Activated T-helper 1 cell treated with anti-CD3 and anti-CD28 coated beads, Interleukin-12 subunit alpha, Interleukin-12 subunit beta, Interleukin-2, Interleukin-4 antibody, amounts not matched to agents 30 ng/mL and 10 ng/mL and 1 ng/mL, durations not matched to agents 14 hours and 24 hours and 36 hours (primary cell): ENCODE measurements at regions not wholly inside any gene's neighbourhood (a gene's known extent, or its start where the extent isn't known, plus 50 kb on each side); places are given as distances from the start of the nearest gene placed in this dataset.

Experiments
- DNase-seq: peaks from one replicate; pipeline ENCODE4 v3.0.0; 2021; ENCODE audit warnings: low spot score
- H3K27ac Mint-ChIP-seq: one replicate; pipeline ENCODE4 v1.8.0; 2021; ENCODE audit warnings: mild to moderate bottlenecking, mixed read lengths
- H3K27me3 Mint-ChIP-seq: one replicate; pipeline ENCODE4 v1.8.0; 2022; ENCODE audit warnings: mild to moderate bottlenecking, moderate library complexity, mixed read lengths; ENCODE audit not compliant: insufficient read depth
- H3K36me3 Mint-ChIP-seq: one replicate; pipeline ENCODE4 v1.8.0; 2021; ENCODE audit warnings: low read depth, mixed read lengths
- H3K4me1 Mint-ChIP-seq: one replicate; pipeline ENCODE4 v1.8.0; 2021; ENCODE audit warnings: low read depth, mixed read lengths
- H3K4me3 Mint-ChIP-seq: one replicate; pipeline ENCODE4 v1.8.0; 2021; ENCODE audit warnings: mild to moderate bottlenecking, moderate library complexity, mixed read lengths
- H3K9me3 Mint-ChIP-seq: one replicate; pipeline ENCODE4 v1.8.0; 2021; ENCODE audit warnings: mixed read lengths
- intact Hi-C: fragments of 100-400 bp; cut with micrococcal nuclease; formaldehyde crosslinking; loops from one replicate; pipeline ENCODE4 v1.15.1; 2024

- Mint-ChIP-seq H3K4me3 (no peak overlapping the region), H3K27me3 (peaks cover 2% of the 10 kb centered on the region), H3K9me3 (no peaks in the 10 kb centered on the region), H3K27ac (no peak overlapping the region), H3K36me3 (no peaks in the 10 kb centered on the region), H3K4me1 (no peaks in the 10 kb centered on the region)
- intact Hi-C loops = no loop called here
- no peak for DNase-seq
Measured at GRCh38 chr1:209250861-209251636, 332.5 kb upstream of the CAMK1G start.

GRCh38 chr1:209256766-209257350, 326.7 kb upstream of the CAMK1G start:
- Mint-ChIP-seq H3K4me1 (no peaks in the 10 kb centered on the region), H3K9me3 (peaks cover 10% of the 10 kb centered on the region), H3K27ac (no peak overlapping the region), H3K4me3 (no peak overlapping the region), H3K27me3 (peaks cover 2% of the 10 kb centered on the region), H3K36me3 (no peaks in the 10 kb centered on the region)
- no peak for DNase-seq
- intact Hi-C loops = no loop called here

- peaks cover 10% of the 10 kb centered on the region for H3K9me3 Mint-ChIP-seq
- DNase-seq = no peak
- intact Hi-C loops = no loop called here
- peaks cover 2% of the 10 kb centered on the region for H3K27me3 Mint-ChIP-seq
- no peaks in the 10 kb centered on the region for H3K36me3 Mint-ChIP-seq
- H3K4me1 Mint-ChIP-seq = no peaks in the 10 kb centered on the region
- H3K27ac Mint-ChIP-seq = no peak overlapping the region
- no peak overlapping the region for H3K4me3 Mint-ChIP-seq
Measured at GRCh38 chr1:209257454-209257853, 326.1 kb upstream of the CAMK1G start.

GRCh38 chr1:209260136-209260535, 323.4 kb upstream of the CAMK1G start:
- Mint-ChIP-seq H3K4me3 (no peak overlapping the region), H3K36me3 (no peaks in the 10 kb centered on the region), H3K9me3 (peaks cover 10% of the 10 kb centered on the region), H3K4me1 (no peaks in the 10 kb centered on the region), H3K27me3 (no peaks in the 10 kb centered on the region), H3K27ac (no peak overlapping the region)
- intact Hi-C loops = no loop called here
- no peak for DNase-seq

- Mint-ChIP-seq H3K4me1 (no peaks in the 10 kb centered on the region), H3K27me3 (no peaks in the 10 kb centered on the region), H3K9me3 (peaks cover 4% of the 10 kb centered on the region), H3K27ac (no peak overlapping the region), H3K4me3 (no peak overlapping the region), H3K36me3 (no peaks in the 10 kb centered on the region)
- no peak for DNase-seq
- intact Hi-C loops = no loop called here
Measured at GRCh38 chr1:209262631-209263030, 320.9 kb upstream of the CAMK1G start.

GRCh38 chr1:209265301-209265700, 318.2 kb upstream of the CAMK1G start:
- H3K4me3 Mint-ChIP-seq = no peak overlapping the region
- H3K9me3 Mint-ChIP-seq = no peaks in the 10 kb centered on the region
- no peaks in the 10 kb centered on the region for H3K36me3 Mint-ChIP-seq
- no peak overlapping the region for H3K27ac Mint-ChIP-seq
- peaks cover 3% of the 10 kb centered on the region for H3K27me3 Mint-ChIP-seq
- intact Hi-C loops = no loop called here
- DNase-seq = no peak
- H3K4me1 Mint-ChIP-seq = no peaks in the 10 kb centered on the region

GRCh38 chr1:209266590-209267205, 316.8 kb upstream of the CAMK1G start:
- H3K4me3 Mint-ChIP-seq = no peak overlapping the region
- H3K9me3 Mint-ChIP-seq = no peaks in the 10 kb centered on the region
- no peak overlapping the region for H3K27ac Mint-ChIP-seq
- no peaks in the 10 kb centered on the region for H3K4me1 Mint-ChIP-seq
- peaks cover 3% of the 10 kb centered on the region for H3K27me3 Mint-ChIP-seq
- no peaks in the 10 kb centered on the region for H3K36me3 Mint-ChIP-seq
- DNase-seq = no peak
- intact Hi-C loops = no loop called here

GRCh38 chr1:209267968-209268367, 315.5 kb upstream of the CAMK1G start:
- Mint-ChIP-seq H3K27ac (no peak overlapping the region), H3K27me3 (peaks cover 3% of the 10 kb centered on the region), H3K36me3 (no peaks in the 10 kb centered on the region), H3K4me3 (no peak overlapping the region), H3K9me3 (no peaks in the 10 kb centered on the region), H3K4me1 (no peaks in the 10 kb centered on the region)
- DNase-seq = no peak
- intact Hi-C loops = no loop called here

GRCh38 chr1:209268479-209268878, 315.0 kb upstream of the CAMK1G start:
- Mint-ChIP-seq H3K27ac (no peak overlapping the region), H3K4me3 (no peak overlapping the region), H3K4me1 (no peaks in the 10 kb centered on the region), H3K9me3 (no peaks in the 10 kb centered on the region), H3K36me3 (no peaks in the 10 kb centered on the region), H3K27me3 (peaks cover 3% of the 10 kb centered on the region)
- intact Hi-C loops = no loop called here
- no peak for DNase-seq

GRCh38 chr1:209276321-209276720, 307.2 kb upstream of the CAMK1G start:
- Mint-ChIP-seq H3K4me3 (no peak overlapping the region), H3K9me3 (no peaks in the 10 kb centered on the region), H3K27ac (no peak overlapping the region), H3K36me3 (no peaks in the 10 kb centered on the region), H3K27me3 (no peaks in the 10 kb centered on the region), H3K4me1 (no peaks in the 10 kb centered on the region)
- intact Hi-C loops = no loop called here
- DNase-seq = no peak

- no peak for DNase-seq
- Mint-ChIP-seq H3K36me3 (no peaks in the 10 kb centered on the region), H3K27ac (no peak overlapping the region), H3K27me3 (no peaks in the 10 kb centered on the region), H3K9me3 (no peaks in the 10 kb centered on the region), H3K4me1 (no peaks in the 10 kb centered on the region), H3K4me3 (no peak overlapping the region)
- intact Hi-C loops = no loop called here
Measured at GRCh38 chr1:209277662-209278061, 305.9 kb upstream of the CAMK1G start.

- no peaks in the 10 kb centered on the region for H3K27me3 Mint-ChIP-seq
- no peak overlapping the region for H3K4me3 Mint-ChIP-seq
- intact Hi-C loops = no loop called here
- H3K36me3 Mint-ChIP-seq = no peaks in the 10 kb centered on the region
- no peaks in the 10 kb centered on the region for H3K9me3 Mint-ChIP-seq
- no peaks in the 10 kb centered on the region for H3K4me1 Mint-ChIP-seq
- H3K27ac Mint-ChIP-seq = no peak overlapping the region
- DNase-seq = no peak
Measured at GRCh38 chr1:209291715-209292114, 291.8 kb upstream of the CAMK1G start.

GRCh38 chr1:209302779-209303568, 280.5 kb upstream of the CAMK1G start:
- H3K9me3 Mint-ChIP-seq = no peaks in the 10 kb centered on the region
- H3K27ac Mint-ChIP-seq = no peak overlapping the region
- peaks cover 5% of the 10 kb centered on the region for H3K27me3 Mint-ChIP-seq
- H3K4me3 Mint-ChIP-seq = no peak overlapping the region
- no peaks in the 10 kb centered on the region for H3K4me1 Mint-ChIP-seq
- DNase-seq = no peak
- intact Hi-C loops = no loop called here
- H3K36me3 Mint-ChIP-seq = no peaks in the 10 kb centered on the region
